IPS DF 6.9 (cell line): ENCODE measurements at regions not wholly inside any gene's neighbourhood (a gene's known extent, or its start where the extent isn't known, plus 50 kb on each side); places are given as distances from the start of the nearest gene placed in this dataset.
"Not testable (repeated sequence)": the region's sequence is repeated elsewhere in the genome, so short reads cannot be mapped to it uniquely, and the experiment has no call there.

Experiments used
- DNase-seq: peaks from one replicate; pipeline ENCODE4 v3.0.0-alpha.2; 2013; ENCODE audit warnings: low read depth, low spot score
- H3K27ac ChIP-seq: one replicate; pipeline ENCODE4 v1.5.1; 2013; ENCODE audit warnings: low read length, control low read depth
- H3K27me3 ChIP-seq: 2 replicates; pipeline ENCODE4 v1.6.1; 2013; ENCODE audit warnings: mild to moderate bottlenecking, low read length; ENCODE audit not compliant: control insufficient read depth, insufficient read depth
- H3K36me3 ChIP-seq: 2 replicates; pipeline ENCODE4 v1.6.1; 2013; ENCODE audit warnings: low read length; ENCODE audit not compliant: control insufficient read depth, insufficient read depth
- H3K4me1 ChIP-seq: 2 replicates; pipeline ENCODE4 v1.6.1; 2013; ENCODE audit warnings: low read length; ENCODE audit not compliant: control insufficient read depth, insufficient read depth
- H3K4me3 ChIP-seq: 2 replicates; pipeline ENCODE4 v1.5.1; 2013; ENCODE audit warnings: mild to moderate bottlenecking, low read length
- H3K9me3 ChIP-seq: 2 replicates; pipeline ENCODE4 v1.6.1; 2013; ENCODE audit warnings: low read length, inconsistent platforms; ENCODE audit not compliant: control insufficient read depth, insufficient read depth
- WGBS: extraction: QIAGEN DNeasy Blood & Tissue Kit; methylation state at CpG from one replicate; pipeline ENCODE4 v1.1.7; 2013; ENCODE audit warnings: mixed read lengths, missing lambda C conversion rate; ENCODE audit not compliant: insufficient read length, insufficient coverage; 5-methylcytosine and 5-hydroxymethylcytosine counted together

GRCh38 chr5:162668926-162669325 lies 601.4 kb downstream of the GABRG2 start:
- no CpG with 5 or more reads among the region's 3 CpGs for WGBS
- H3K4me3 ChIP-seq, result no peak overlapping the region
- no peaks in the 10 kb centered on the region for H3K36me3 ChIP-seq
- no peak for DNase-seq
- H3K4me1 ChIP-seq, result no peaks in the 10 kb centered on the region
- H3K9me3 ChIP-seq, result no peaks in the 10 kb centered on the region
- H3K27ac ChIP-seq, result no peak overlapping the region
- H3K27me3 ChIP-seq, result no peaks in the 10 kb centered on the region

DNA sequence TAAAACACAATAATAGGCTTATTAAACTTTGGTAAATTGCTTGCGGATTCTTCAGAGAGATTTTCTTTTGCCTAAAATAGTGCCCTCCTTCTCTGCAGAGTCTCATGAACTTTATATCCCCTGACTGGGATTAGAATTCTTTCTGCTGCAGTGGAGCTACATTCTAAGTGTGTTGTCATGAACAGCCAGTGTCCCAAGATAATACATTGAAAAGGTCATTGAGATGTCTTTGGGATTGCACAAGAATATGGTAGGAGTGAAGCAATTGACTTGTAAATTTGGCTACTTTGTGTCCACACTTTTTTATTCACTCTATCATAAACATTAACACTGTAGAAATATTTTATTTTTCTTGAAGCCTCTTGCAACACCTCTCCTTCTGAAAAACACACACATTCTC lies 604.5 kb downstream of the GABRG2 start:
- no CpG with 5 or more reads among the region's 1 CpG for WGBS

DNA sequence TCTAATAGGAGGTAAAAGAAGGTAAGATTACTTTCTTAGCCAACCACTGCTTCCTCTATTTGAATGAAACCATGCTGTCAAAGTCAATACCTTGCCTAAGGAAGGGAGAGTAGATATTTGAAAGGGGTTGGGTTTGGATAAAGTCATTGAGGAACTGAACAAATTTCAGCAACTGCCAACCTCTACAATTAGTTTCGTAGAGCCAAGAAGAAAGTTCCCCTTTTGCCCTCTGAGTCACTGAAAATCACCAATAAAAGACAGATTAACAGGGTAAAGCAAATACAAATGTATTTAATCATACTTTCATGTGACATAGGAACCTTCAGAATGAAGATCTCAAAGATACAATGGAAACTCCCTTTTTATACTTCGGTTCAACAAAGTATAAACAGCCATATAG lies 615.7 kb downstream of the GABRG2 start:
- Histone ChIP-seq H3K4me3 (no peak overlapping the region), H3K9me3 (no peaks in the 10 kb centered on the region), H3K36me3 (no peaks in the 10 kb centered on the region), H3K27ac (no peak overlapping the region), H3K4me1 (no peaks in the 10 kb centered on the region), H3K27me3 (no peaks in the 10 kb centered on the region)
- WGBS, result no CpG with 5 or more reads among the region's 2 CpGs
- DNase-seq, result no peak

More for the DNA sequence above, 604.5 kb downstream of the GABRG2 start:
- no peak overlapping the region for H3K4me3 ChIP-seq
- H3K9me3 ChIP-seq, result no peaks in the 10 kb centered on the region
- no peak overlapping the region for H3K27ac ChIP-seq
- H3K27me3 ChIP-seq, result no peaks in the 10 kb centered on the region
- no peaks in the 10 kb centered on the region for H3K36me3 ChIP-seq
- no peak for DNase-seq
- no peaks in the 10 kb centered on the region for H3K4me1 ChIP-seq

GRCh38 chr5:162684145-162684544 lies 616.6 kb downstream of the GABRG2 start:
- DNase-seq, result no peak
- H3K4me3 ChIP-seq, result no peak overlapping the region
- WGBS, result no CpG with 5 or more reads among the region's 3 CpGs
- no peaks in the 10 kb centered on the region for H3K36me3 ChIP-seq
- H3K9me3 ChIP-seq, result no peaks in the 10 kb centered on the region
- H3K4me1 ChIP-seq, result no peaks in the 10 kb centered on the region
- H3K27me3 ChIP-seq, result no peaks in the 10 kb centered on the region
- no peak overlapping the region for H3K27ac ChIP-seq

DNA sequence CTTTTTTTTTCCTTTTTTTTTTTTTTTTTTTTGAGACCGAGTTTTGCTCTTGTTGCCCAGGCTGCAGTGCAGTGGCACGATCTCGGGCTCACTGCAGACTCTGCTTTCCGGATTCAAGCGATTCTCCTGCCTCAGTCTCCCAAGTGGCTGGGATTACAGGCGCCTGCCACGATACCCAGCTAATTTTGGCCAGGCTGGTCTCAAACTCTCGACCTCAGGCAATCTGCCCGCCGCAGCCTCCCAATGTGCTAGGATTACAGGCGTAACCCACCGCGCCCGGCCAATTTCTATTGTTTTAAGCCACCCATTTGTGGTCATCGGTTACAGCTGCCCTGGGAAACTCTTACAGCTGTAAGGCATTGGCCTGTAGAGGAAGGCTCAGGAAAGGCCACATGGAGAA lies 617.7 kb downstream of the GABRG2 start:
- no peaks in the 10 kb centered on the region for H3K27me3 ChIP-seq
- H3K27ac ChIP-seq, result no peak overlapping the region
- H3K9me3 ChIP-seq, result no peaks in the 10 kb centered on the region
- no CpG with 5 or more reads among the region's 15 CpGs for WGBS
- H3K4me1 ChIP-seq, result no peaks in the 10 kb centered on the region
- no peaks in the 10 kb centered on the region for H3K36me3 ChIP-seq
- no peak for DNase-seq
- H3K4me3 ChIP-seq, result no peak overlapping the region

DNA sequence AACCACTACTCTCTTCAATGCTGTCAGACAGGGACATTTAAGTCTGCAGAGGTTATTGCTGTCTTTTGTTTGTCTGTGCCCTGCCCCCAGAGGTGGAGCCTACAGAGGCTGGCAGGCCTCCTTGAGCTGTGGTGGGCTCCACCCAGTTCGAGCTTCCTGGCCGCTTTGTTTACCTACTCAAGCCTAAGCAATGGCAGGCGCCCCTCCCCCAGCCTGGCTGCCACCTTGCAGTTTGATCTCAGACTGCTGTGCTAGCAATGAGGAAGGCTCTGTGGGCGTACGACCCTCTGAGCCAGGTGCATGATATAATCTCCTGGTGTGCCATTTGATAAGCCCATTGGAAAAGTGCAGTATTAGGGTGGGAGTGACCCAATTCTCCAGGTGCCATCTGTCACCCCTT lies 628.7 kb downstream of the GABRG2 start:
- H3K9me3 ChIP-seq, H3K27me3 ChIP-seq, H3K4me1 ChIP-seq, H3K36me3 ChIP-seq, H3K27ac ChIP-seq, DNase-seq, H3K4me3 ChIP-seq: not testable (repeated sequence)
- no CpG with 5 or more reads among the region's 5 CpGs for WGBS

GRCh38 chr5:162699361-162699760 lies 631.8 kb downstream of the GABRG2 start:
- no peak for DNase-seq

DNA sequence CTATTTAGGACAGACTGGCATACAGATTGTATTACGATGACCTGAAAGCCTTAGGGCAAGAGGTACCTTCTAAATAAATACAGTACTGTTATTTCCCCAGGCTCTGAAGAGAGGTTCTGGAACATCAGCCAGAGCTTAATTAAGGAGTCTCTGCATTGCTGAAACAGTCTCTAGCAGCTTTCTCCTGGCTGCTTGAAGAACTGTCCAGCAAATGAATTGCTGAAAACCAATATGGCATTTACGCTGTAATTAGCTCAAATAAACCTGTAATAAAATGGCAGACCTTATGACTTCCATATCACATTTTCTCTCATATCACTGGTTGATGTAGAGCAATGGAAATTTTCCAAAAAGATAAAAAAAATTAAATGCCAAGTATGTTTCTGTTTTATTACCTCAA lies 636.3 kb downstream of the GABRG2 start:
- no peak for DNase-seq
- Histone ChIP-seq H3K4me3 (no peak overlapping the region), H3K9me3 (no peaks in the 10 kb centered on the region), H3K36me3 (no peaks in the 10 kb centered on the region), H3K27me3 (no peaks in the 10 kb centered on the region), H3K27ac (no peak overlapping the region), H3K4me1 (no peaks in the 10 kb centered on the region)
- no CpG with 5 or more reads among the region's 2 CpGs for WGBS

More at GRCh38 chr5:162699361-162699760, 631.8 kb downstream of the GABRG2 start:
- H3K27me3 ChIP-seq, result no peaks in the 10 kb centered on the region
- 100% methylated on average over 1 of the region's 4 CpGs for WGBS
- no peak overlapping the region for H3K27ac ChIP-seq
- H3K9me3 ChIP-seq, result no peaks in the 10 kb centered on the region
- no peaks in the 10 kb centered on the region for H3K4me1 ChIP-seq
- H3K4me3 ChIP-seq, result no peak overlapping the region
- H3K36me3 ChIP-seq, result no peaks in the 10 kb centered on the region

- Histone ChIP-seq H3K4me3 (no peak overlapping the region), H3K27ac (no peak overlapping the region), H3K36me3 (no peaks in the 10 kb centered on the region), H3K9me3 (no peaks in the 10 kb centered on the region), H3K4me1 (no peaks in the 10 kb centered on the region), H3K27me3 (no peaks in the 10 kb centered on the region)
- DNase-seq, result no peak
- no CpG with 5 or more reads among the region's 4 CpGs for WGBS
Observed at GRCh38 chr5:162711244-162711643, 643.7 kb downstream of the GABRG2 start.

DNA sequence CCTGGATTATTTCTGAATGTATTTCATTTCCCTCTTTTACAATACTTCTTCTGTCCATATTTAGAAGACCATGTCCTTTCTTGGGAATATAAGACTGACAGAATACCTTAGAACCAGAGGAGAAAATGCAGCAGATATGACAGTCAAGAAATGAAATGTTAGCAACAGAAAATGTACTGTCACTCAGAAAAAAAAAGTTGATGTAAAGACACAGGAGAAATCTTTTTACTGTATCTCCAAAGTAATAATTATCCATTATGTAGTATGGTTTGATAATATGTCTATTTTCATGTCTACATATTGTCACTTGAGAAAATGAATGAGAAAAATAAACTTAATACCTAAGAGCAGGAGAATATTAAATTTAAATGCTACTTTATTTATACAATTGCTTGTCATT lies 652.1 kb downstream of the GABRG2 start:
- no peak for DNase-seq
- Histone ChIP-seq H3K27ac (no peak overlapping the region), H3K9me3 (no peaks in the 10 kb centered on the region; the same call in 1 of the 2 replicates), H3K36me3 (no peaks in the 10 kb centered on the region), H3K4me1 (no peaks in the 10 kb centered on the region), H3K4me3 (no peak overlapping the region), H3K27me3 (no peaks in the 10 kb centered on the region)

DNA sequence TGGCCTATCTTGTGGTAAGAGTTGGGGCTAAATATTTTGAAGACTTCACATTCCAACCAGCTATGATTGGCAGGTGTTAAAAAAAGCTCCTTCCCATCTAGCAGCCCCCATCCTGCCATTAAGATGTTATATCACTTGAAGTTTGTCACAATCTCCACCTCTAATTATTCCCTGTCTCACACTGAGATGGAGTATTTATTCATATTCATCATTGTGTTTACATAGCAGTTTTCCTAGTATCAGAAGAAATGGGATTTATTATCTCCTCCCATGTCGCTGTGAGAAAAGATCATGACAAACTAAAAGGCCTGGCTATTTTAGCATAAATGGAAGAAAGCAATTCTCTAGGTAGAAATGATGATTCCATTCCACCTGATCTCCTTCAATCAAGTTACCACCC lies 653.6 kb downstream of the GABRG2 start:
- Histone ChIP-seq H3K4me1 (no peaks in the 10 kb centered on the region), H3K36me3 (no peaks in the 10 kb centered on the region), H3K9me3 (no peaks in the 10 kb centered on the region; the same call in 1 of the 2 replicates), H3K27ac (no peak overlapping the region), H3K4me3 (no peak overlapping the region), H3K27me3 (no peaks in the 10 kb centered on the region)
- DNase-seq, result no peak
- no CpG with 5 or more reads among the region's 1 CpG for WGBS
